ENCODE measurements at regions not wholly inside any gene's neighbourhood (a gene's known extent, or its start where the extent isn't known, plus 50 kb on each side); places are given as distances from the start of the nearest gene placed in this dataset.

- TF ChIP-seq RNF2 (IDR thresholded peaks at IDR 0.05; ENCODE audit: borderline replicate concordance, low read depth, low read length, missing control alignments, poor library complexity, severe bottlenecking) (no peak), POLR2A (IDR thresholded peaks at IDR 0.05; ENCODE audit: control extremely low read depth in 1 of 2, low read depth in 2 of 2, low read length in 2 of 2) (no peak), EZH2 (IDR thresholded peaks at IDR 0.05; ENCODE audit: low read depth, low read length, severe bottlenecking) (no peak), GTF2F1 (IDR thresholded peaks at IDR 0.05; ENCODE audit: borderline replicate concordance, low read depth, low read length) (no peak)
- TF ChIP-seq, protein P1, sequence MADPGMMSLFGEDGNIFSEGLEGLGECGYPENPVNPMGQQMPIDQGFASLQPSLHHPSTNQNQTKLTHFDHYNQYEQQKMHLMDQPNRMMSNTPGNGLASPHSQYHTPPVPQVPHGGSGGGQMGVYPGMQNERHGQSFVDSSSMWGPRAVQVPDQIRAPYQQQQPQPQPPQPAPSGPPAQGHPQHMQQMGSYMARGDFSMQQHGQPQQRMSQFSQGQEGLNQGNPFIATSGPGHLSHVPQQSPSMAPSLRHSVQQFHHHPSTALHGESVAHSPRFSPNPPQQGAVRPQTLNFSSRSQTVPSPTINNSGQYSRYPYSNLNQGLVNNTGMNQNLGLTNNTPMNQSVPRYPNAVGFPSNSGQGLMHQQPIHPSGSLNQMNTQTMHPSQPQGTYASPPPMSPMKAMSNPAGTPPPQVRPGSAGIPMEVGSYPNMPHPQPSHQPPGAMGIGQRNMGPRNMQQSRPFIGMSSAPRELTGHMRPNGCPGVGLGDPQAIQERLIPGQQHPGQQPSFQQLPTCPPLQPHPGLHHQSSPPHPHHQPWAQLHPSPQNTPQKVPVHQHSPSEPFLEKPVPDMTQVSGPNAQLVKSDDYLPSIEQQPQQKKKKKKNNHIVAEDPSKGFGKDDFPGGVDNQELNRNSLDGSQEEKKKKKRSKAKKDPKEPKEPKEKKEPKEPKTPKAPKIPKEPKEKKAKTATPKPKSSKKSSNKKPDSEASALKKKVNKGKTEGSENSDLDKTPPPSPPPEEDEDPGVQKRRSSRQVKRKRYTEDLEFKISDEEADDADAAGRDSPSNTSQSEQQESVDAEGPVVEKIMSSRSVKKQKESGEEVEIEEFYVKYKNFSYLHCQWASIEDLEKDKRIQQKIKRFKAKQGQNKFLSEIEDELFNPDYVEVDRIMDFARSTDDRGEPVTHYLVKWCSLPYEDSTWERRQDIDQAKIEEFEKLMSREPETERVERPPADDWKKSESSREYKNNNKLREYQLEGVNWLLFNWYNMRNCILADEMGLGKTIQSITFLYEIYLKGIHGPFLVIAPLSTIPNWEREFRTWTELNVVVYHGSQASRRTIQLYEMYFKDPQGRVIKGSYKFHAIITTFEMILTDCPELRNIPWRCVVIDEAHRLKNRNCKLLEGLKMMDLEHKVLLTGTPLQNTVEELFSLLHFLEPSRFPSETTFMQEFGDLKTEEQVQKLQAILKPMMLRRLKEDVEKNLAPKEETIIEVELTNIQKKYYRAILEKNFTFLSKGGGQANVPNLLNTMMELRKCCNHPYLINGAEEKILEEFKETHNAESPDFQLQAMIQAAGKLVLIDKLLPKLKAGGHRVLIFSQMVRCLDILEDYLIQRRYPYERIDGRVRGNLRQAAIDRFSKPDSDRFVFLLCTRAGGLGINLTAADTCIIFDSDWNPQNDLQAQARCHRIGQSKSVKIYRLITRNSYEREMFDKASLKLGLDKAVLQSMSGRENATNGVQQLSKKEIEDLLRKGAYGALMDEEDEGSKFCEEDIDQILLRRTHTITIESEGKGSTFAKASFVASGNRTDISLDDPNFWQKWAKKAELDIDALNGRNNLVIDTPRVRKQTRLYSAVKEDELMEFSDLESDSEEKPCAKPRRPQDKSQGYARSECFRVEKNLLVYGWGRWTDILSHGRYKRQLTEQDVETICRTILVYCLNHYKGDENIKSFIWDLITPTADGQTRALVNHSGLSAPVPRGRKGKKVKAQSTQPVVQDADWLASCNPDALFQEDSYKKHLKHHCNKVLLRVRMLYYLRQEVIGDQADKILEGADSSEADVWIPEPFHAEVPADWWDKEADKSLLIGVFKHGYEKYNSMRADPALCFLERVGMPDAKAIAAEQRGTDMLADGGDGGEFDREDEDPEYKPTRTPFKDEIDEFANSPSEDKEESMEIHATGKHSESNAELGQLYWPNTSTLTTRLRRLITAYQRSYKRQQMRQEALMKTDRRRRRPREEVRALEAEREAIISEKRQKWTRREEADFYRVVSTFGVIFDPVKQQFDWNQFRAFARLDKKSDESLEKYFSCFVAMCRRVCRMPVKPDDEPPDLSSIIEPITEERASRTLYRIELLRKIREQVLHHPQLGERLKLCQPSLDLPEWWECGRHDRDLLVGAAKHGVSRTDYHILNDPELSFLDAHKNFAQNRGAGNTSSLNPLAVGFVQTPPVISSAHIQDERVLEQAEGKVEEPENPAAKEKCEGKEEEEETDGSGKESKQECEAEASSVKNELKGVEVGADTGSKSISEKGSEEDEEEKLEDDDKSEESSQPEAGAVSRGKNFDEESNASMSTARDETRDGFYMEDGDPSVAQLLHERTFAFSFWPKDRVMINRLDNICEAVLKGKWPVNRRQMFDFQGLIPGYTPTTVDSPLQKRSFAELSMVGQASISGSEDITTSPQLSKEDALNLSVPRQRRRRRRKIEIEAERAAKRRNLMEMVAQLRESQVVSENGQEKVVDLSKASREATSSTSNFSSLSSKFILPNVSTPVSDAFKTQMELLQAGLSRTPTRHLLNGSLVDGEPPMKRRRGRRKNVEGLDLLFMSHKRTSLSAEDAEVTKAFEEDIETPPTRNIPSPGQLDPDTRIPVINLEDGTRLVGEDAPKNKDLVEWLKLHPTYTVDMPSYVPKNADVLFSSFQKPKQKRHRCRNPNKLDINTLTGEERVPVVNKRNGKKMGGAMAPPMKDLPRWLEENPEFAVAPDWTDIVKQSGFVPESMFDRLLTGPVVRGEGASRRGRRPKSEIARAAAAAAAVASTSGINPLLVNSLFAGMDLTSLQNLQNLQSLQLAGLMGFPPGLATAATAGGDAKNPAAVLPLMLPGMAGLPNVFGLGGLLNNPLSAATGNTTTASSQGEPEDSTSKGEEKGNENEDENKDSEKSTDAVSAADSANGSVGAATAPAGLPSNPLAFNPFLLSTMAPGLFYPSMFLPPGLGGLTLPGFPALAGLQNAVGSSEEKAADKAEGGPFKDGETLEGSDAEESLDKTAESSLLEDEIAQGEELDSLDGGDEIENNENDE (IDR thresholded peaks at IDR 0.05; ENCODE audit: insufficient replicate concordance, low read length): no peak
Observed at GRCh38 chr12:125470838-125471783, 405.9 kb downstream of the AACS start (continued).
